ENCODE measurements at regions not wholly inside any gene's neighbourhood (a gene's known extent, or its start where the extent isn't known, plus 50 kb on each side); places are given as distances from the start of the nearest gene placed in this dataset.
A peak's percentile ranks its signal among the peaks of the same experiment; 100 is the strongest.

- H3K56ac ChIP-seq (replicated peaks; ENCODE audit: insufficient read length, low read depth, low read length) = no peak overlapping the region
- H3K23ac ChIP-seq (ENCODE audit: insufficient read length) = no peak overlapping the region
- WGBS, 2 experiments (ENCODE audit: extremely low coverage in 1 of 2, insufficient coverage in 1 of 2, insufficient read length in 1 of 2, insufficient replicate concordance in 2 of 2, low coverage in 1 of 2, low lambda C conversion rate in 2 of 2, missing lambda C conversion rate in 1 of 2) = 85% methylated on average over 2 of the region's 2 CpGs; no CpG with 5 or more reads in 1 of the 2 experiments
- TF ChIP-seq E2F6 (IDR thresholded peaks at IDR 0.05) (no peak), YY1 (IDR thresholded peaks at IDR 0.05; ENCODE audit: low read depth, low read length) (no peak), CTCF (IDR thresholded peaks at IDR 0.05; ENCODE audit: control extremely low read depth in 1 of 3, insufficient read depth in 1 of 3, low read depth in 1 of 3, low read length in 3 of 3) (peak in 2 of 3 experiments; percentile 20 to 31; a peak in 2 of 4 replicates), RAD21 (IDR thresholded peaks at IDR 0.05 in 1 of 2, conservative IDR thresholded peaks at IDR 0.05 in 1 of 2; ENCODE audit: low read depth in 2 of 2, low read length in 2 of 2) (peak; percentile 50 to 56)
- H4K20me1 ChIP-seq (replicated peaks in 1 of 2; ENCODE audit: control insufficient read depth in 1 of 2, insufficient read depth in 2 of 2, low read length in 2 of 2) = no peaks in the 10 kb centered on the region
- H3K4me2 ChIP-seq (ENCODE audit: insufficient read depth in 1 of 2, low read depth in 2 of 2, low read length in 2 of 2) = no peak overlapping the region
- H2BK20ac ChIP-seq (ENCODE audit: low read length) = no peak overlapping the region
- DNase-seq (ENCODE audit: low read depth in 1 of 2, low spot score in 2 of 2) = peak in 1 of 2 experiments; percentile 2
- H4K5ac ChIP-seq (ENCODE audit: insufficient read length, low read depth, low read length) = no peak overlapping the region
- H3K36me3 ChIP-seq (ENCODE audit: control insufficient read depth in 2 of 4, insufficient read depth in 4 of 4, low read length in 3 of 4) = no peaks in the 10 kb centered on the region
- no peak overlapping the region for H3K9ac ChIP-seq (replicated peaks in 1 of 4; ENCODE audit: extremely low read depth in 1 of 4, low read depth in 3 of 4, low read length in 3 of 4)
- H2BK120ac ChIP-seq (replicated peaks; ENCODE audit: low read depth, low read length) = no peak overlapping the region
- H3K14ac ChIP-seq (ENCODE audit: insufficient read length) = no peak overlapping the region
- no peaks in the 10 kb centered on the region for H3K79me2 ChIP-seq (ENCODE audit: control insufficient read depth in 1 of 2, insufficient read depth in 2 of 2, low read length in 2 of 2)
- no peak overlapping the region for H2BK5ac ChIP-seq (ENCODE audit: low read depth, low read length)
- no peaks in the 10 kb centered on the region for H3K9me3 ChIP-seq (ENCODE audit: insufficient read depth in 2 of 2, low read depth in 1 of 2, low read length in 1 of 2)
- POLR2A ChIA-PET (ENCODE audit: partially characterized antibody) = no interaction called here
- no peak overlapping the region for H3K4ac ChIP-seq (replicated peaks; ENCODE audit: insufficient read length, low read depth, low read length)
- H3K4me1 ChIP-seq (replicated peaks in 1 of 4; ENCODE audit: control insufficient read depth in 3 of 4, insufficient read depth in 4 of 4, low read length in 3 of 4) = no peaks in the 10 kb centered on the region
- H2BK12ac ChIP-seq (ENCODE audit: low read depth, low read length) = no peak overlapping the region
- no peak overlapping the region for H4K8ac ChIP-seq (ENCODE audit: extremely low read depth, insufficient read depth, low read length)
- H3K79me1 ChIP-seq (ENCODE audit: low read depth, low read length) = no peaks in the 10 kb centered on the region
- no peak for FAIRE-seq
- no peak overlapping the region for H2AK5ac ChIP-seq (ENCODE audit: low read depth, low read length)
- no peak overlapping the region for H3K27ac ChIP-seq (ENCODE audit: low read depth, low read length)
- H2AFZ ChIP-seq (ENCODE audit: low read length) = peak overlapping the region; percentile 38; the same call in 1 of the 2 replicates
- H3K23me2 ChIP-seq (ENCODE audit: low read depth, low read length) = no peaks in the 10 kb centered on the region
- no peak overlapping the region for H3K4me3 ChIP-seq (ENCODE audit: extremely low read depth in 1 of 4, insufficient read depth in 2 of 4, low read depth in 3 of 4, low read length in 4 of 4)
- H3K18ac ChIP-seq (ENCODE audit: extremely low read depth, low read length) = no peak overlapping the region
- H2BK15ac ChIP-seq (ENCODE audit: low read length) = no peak overlapping the region
- H3K27me3 ChIP-seq (replicated peaks in 1 of 4; ENCODE audit: control insufficient read depth in 3 of 4, extremely low read depth in 1 of 4, insufficient read depth in 3 of 4, low read length in 3 of 4) = no peaks in the 10 kb centered on the region
- CTCF ChIA-PET (ENCODE audit: partially characterized antibody) = interaction anchor here (1.0 to 2.1 kb wide), 3 partner anchors 44 to 81 kb away, joined by 3 to 8 read pairs (median 6); no protein-coding TSS in a partner anchor
- H4K91ac ChIP-seq (replicated peaks; ENCODE audit: insufficient read length, low read length) = no peak overlapping the region
Observed at GRCh38 chr3:35864871-35865270, 225.5 kb downstream of the ARPP21 start.

Measured in H1 (cell line).